Panc1 (cell line): ENCODE measurements at regions not wholly inside any gene's neighbourhood (a gene's known extent, or its start where the extent isn't known, plus 50 kb on each side); places are given as distances from the start of the nearest gene placed in this dataset.

Experiments used
- ATAC-seq: fragments of 200-7000 bp; cut with Tn5 transposase; 2 replicates; pipeline ENCODE4 v1.9.1; 2020; ENCODE audit warnings: mild to moderate bottlenecking, moderate library complexity
- BruUV-seq: library from RNA; stranded (reverse); fragments of 400-500 nt; replicated peaks from 2 replicates; lab custom pipeline; 2021; lab: Mats Ljungman, UMichigan
- CTCF ChIA-PET: fragments of 300-600 bp; sonication (Branson Sonifier 250); formaldehyde crosslinking; loops from one replicate; lab custom pipeline; 2022; ENCODE audit warnings: antibody characterized with exemption; lab: Charles Lee
- POLR2A ChIA-PET: fragments of 300-600 bp; sonication (Branson Sonifier 250); formaldehyde crosslinking; loops from one replicate; lab custom pipeline; 2022; ENCODE audit warnings: antibody characterized with exemption; lab: Charles Lee
- DNase-seq: peaks from one replicate; pipeline ENCODE4 v3.0.0-alpha.2; 2010; ENCODE audit warnings: low read depth, low spot score
- H3K27ac ChIP-seq: 2 replicates; pipeline ENCODE4 v1.5.1; 2011; ENCODE audit warnings: mild to moderate bottlenecking, low read length, inconsistent platforms
- H3K27me3 ChIP-seq: fragments of 200-500 bp; sonication (Bioruptor generic); 2 replicates; pipeline ENCODE4 v1.6.0; 2014; ENCODE audit warnings: low read length, inconsistent platforms; ENCODE audit not compliant: control insufficient read depth, insufficient read depth
- H3K36me3 ChIP-seq: fragments of 200-500 bp; sonication (Bioruptor generic); 2 replicates; pipeline ENCODE4 v1.5.1; 2014; ENCODE audit warnings: inconsistent platforms, mild to moderate bottlenecking, low read length, moderate library complexity; ENCODE audit not compliant: control insufficient read depth, insufficient read depth
- H3K4me1 ChIP-seq: 2 replicates; pipeline ENCODE4 v1.5.1; 2011; ENCODE audit warnings: inconsistent platforms, mild to moderate bottlenecking, low read length, moderate library complexity; ENCODE audit not compliant: control insufficient read depth, insufficient read depth
- H3K4me3 ChIP-seq, 2 experiments: 2 replicates each; pipeline ENCODE4 v1.5.1; 2011 to 2012; ENCODE audit warnings: low read depth in 2 of 2, low read length in 2 of 2, mild to moderate bottlenecking in 2 of 2, inconsistent platforms in 1 of 2, moderate library complexity in 1 of 2
- H3K9me3 ChIP-seq: fragments of 200-500 bp; sonication (Bioruptor generic); 2 replicates; pipeline ENCODE4 v1.5.1; 2014; ENCODE audit warnings: low read depth, mild to moderate bottlenecking, inconsistent platforms, low read length, moderate library complexity; ENCODE audit not compliant: control insufficient read depth, insufficient read depth
- CTCF ChIP-seq: fragments of 450-650 bp; IDR thresholded peaks from 2 replicates; pipeline ENCODE4 v1.5.1; 2017; ENCODE audit warnings: mild to moderate bottlenecking
- POLR2AphosphoS5 ChIP-seq: IDR thresholded peaks from 2 replicates; pipeline ENCODE4 v1.6.1; 2012; ENCODE audit warnings: mild to moderate bottlenecking, low read depth, low read length, moderate library complexity
- REST ChIP-seq, 2 experiments: IDR thresholded peaks; 2 replicates each; pipeline ENCODE4 v1.6.1; 2011 to 2012; ENCODE audit warnings: low read depth in 2 of 2, control low read depth in 1 of 2, low read length in 1 of 2, mild to moderate bottlenecking in 1 of 2, moderate library complexity in 1 of 2; ENCODE audit not compliant: insufficient read depth in 1 of 2
- SIN3A ChIP-seq: IDR thresholded peaks from 2 replicates; pipeline ENCODE4 v1.6.1; 2012; ENCODE audit warnings: low read depth, mild to moderate bottlenecking, low read length, moderate library complexity, borderline replicate concordance; ENCODE audit not compliant: insufficient read depth
- TCF7L2 ChIP-seq: IDR thresholded peaks from 2 replicates; pipeline ENCODE4 v1.6.1; 2011; ENCODE audit warnings: mild to moderate bottlenecking, low read depth, low read length, inconsistent platforms
- in situ Hi-C: cut with HindIII; loops from 2 replicates; pipeline ENCODE4 v1.10.0; 2016; ENCODE audit warnings: low sequenced_read_pairs, low pct_unique_long_range_greater_than_20kb
- intact Hi-C: fragments of 100-400 bp; cut with micrococcal nuclease; formaldehyde crosslinking; loops from one replicate; pipeline ENCODE4 v1.10.0; 2022; ENCODE audit not compliant: unreplicated experiment

DNA sequence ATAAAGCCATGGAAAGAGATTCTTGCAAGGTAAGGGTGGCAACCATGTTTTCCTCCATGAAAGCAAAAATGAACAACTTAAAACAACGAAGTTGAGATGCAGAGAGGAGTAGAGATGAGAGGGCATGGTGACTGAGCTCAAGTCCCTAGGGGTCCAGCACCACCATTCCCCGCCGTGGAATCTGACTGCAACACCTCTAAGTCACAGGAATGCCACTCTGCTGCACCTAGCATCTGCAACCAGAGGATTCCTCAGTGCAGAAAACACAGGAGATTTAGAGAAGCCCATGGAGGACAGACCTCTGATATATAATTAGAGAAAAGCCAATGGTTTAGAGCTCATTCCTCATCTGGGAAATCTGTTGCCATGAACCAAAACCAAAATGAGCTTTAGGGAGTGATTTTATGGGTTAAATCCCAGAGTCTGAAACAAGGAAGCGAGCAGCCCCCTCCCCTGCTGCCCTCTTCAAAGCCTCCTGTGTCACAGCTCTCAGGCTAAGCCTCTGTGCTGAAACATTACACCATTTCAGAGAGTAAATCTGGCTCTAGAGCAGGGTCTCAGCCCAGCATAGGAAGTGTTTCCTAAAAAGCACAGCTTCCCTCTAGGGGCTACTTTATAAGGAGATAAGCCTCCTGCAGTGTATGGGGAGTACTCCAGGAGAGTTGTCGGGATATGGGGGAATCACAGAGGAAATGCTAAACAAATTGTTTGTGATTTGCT, 1043.6 kb downstream of the UQCRFS1 start:
- ChIA-PET CTCF (no interaction called here), POLR2A (no interaction called here)
- ATAC-seq (no peak), DNase-seq (no peak)
- no peak for TF ChIP-seq REST (IDR thresholded peaks at IDR 0.05; ENCODE audit: insufficient read depth in 1 of 2, low read depth in 2 of 2, low read length in 1 of 2)
- no peak for TF ChIP-seq SIN3A
- no peak for TF ChIP-seq CTCF
- no peak for TF ChIP-seq POLR2AphosphoS5
- no peak for TF ChIP-seq TCF7L2
- intact Hi-C loops: no loop called here
- Histone ChIP-seq H3K4me1 (no peaks in the 10 kb centered on the region), H3K27me3 (no peaks in the 10 kb centered on the region), H3K27ac (no peak overlapping the region), H3K36me3 (no peaks in the 10 kb centered on the region), H3K9me3 (no peaks in the 10 kb centered on the region), H3K4me3 (no peak overlapping the region)
- in situ Hi-C loops: no loop called here
- BruUV-seq: no TSS peak

- Histone ChIP-seq H3K27ac (no peak overlapping the region), H3K4me1 (no peaks in the 10 kb centered on the region), H3K9me3 (no peaks in the 10 kb centered on the region), H3K27me3 (no peaks in the 10 kb centered on the region), H3K4me3 (no peak overlapping the region), H3K36me3 (no peaks in the 10 kb centered on the region)
- in situ Hi-C loops (no loop called here), intact Hi-C loops (no loop called here)
- DNase-seq (no peak), ATAC-seq (no peak)
- ChIA-PET CTCF (no interaction called here), POLR2A (no interaction called here)
- no TSS peak for BruUV-seq
- TF ChIP-seq REST (IDR thresholded peaks at IDR 0.05; ENCODE audit: insufficient read depth in 1 of 2, low read depth in 2 of 2, low read length in 1 of 2): no peak
- no peak for TF ChIP-seq TCF7L2
- TF ChIP-seq SIN3A: no peak
- TF ChIP-seq CTCF: no peak
- no peak for TF ChIP-seq POLR2AphosphoS5
These were observed 1044.4 kb downstream of the UQCRFS1 start for GRCh38 chr19:28168557-28168956.
